ENCODE measurements at regions not wholly inside any gene's neighbourhood (a gene's known extent, or its start where the extent isn't known, plus 50 kb on each side); places are given as distances from the start of the nearest gene placed in this dataset.

GRCh38 chr4:1503583-1504471 lies 97.6 kb upstream of the NKX1-1 start:
- H3K36me3 Mint-ChIP-seq (ENCODE audit: unreplicated experiment): no peaks in the 10 kb centered on the region
- H3K4me1 Mint-ChIP-seq (ENCODE audit: unreplicated experiment): no peaks in the 10 kb centered on the region
- DNase-seq (ENCODE audit: extremely low spot score, unreplicated experiment): peak; percentile 82
- H3K9me3 Mint-ChIP-seq (ENCODE audit: unreplicated experiment): no peaks in the 10 kb centered on the region
- H3K4me3 Mint-ChIP-seq (ENCODE audit: unreplicated experiment): no peak overlapping the region
- H3K27ac Mint-ChIP-seq (ENCODE audit: unreplicated experiment): no peak overlapping the region
- TF ChIP-seq, protein P1, sequence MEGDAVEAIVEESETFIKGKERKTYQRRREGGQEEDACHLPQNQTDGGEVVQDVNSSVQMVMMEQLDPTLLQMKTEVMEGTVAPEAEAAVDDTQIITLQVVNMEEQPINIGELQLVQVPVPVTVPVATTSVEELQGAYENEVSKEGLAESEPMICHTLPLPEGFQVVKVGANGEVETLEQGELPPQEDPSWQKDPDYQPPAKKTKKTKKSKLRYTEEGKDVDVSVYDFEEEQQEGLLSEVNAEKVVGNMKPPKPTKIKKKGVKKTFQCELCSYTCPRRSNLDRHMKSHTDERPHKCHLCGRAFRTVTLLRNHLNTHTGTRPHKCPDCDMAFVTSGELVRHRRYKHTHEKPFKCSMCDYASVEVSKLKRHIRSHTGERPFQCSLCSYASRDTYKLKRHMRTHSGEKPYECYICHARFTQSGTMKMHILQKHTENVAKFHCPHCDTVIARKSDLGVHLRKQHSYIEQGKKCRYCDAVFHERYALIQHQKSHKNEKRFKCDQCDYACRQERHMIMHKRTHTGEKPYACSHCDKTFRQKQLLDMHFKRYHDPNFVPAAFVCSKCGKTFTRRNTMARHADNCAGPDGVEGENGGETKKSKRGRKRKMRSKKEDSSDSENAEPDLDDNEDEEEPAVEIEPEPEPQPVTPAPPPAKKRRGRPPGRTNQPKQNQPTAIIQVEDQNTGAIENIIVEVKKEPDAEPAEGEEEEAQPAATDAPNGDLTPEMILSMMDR (IDR thresholded peaks at IDR 0.05): no peak
- H3K27me3 Mint-ChIP-seq (ENCODE audit: unreplicated experiment): peaks cover 14% of the 10 kb centered on the region

GRCh38 chr4:1502976-1503375 lies 96.7 kb upstream of the NKX1-1 start:
- Mint-ChIP-seq H3K27ac (ENCODE audit: unreplicated experiment) (no peak overlapping the region), H3K36me3 (ENCODE audit: unreplicated experiment) (no peaks in the 10 kb centered on the region), H3K4me1 (ENCODE audit: unreplicated experiment) (no peaks in the 10 kb centered on the region), H3K9me3 (ENCODE audit: unreplicated experiment) (no peaks in the 10 kb centered on the region), H3K4me3 (ENCODE audit: unreplicated experiment) (no peak overlapping the region), H3K27me3 (ENCODE audit: unreplicated experiment) (peaks cover 13% of the 10 kb centered on the region)
- DNase-seq (ENCODE audit: extremely low spot score, unreplicated experiment): peak; percentile 83
- TF ChIP-seq, protein P1 (IDR thresholded peaks at IDR 0.05): no peak

DNA sequence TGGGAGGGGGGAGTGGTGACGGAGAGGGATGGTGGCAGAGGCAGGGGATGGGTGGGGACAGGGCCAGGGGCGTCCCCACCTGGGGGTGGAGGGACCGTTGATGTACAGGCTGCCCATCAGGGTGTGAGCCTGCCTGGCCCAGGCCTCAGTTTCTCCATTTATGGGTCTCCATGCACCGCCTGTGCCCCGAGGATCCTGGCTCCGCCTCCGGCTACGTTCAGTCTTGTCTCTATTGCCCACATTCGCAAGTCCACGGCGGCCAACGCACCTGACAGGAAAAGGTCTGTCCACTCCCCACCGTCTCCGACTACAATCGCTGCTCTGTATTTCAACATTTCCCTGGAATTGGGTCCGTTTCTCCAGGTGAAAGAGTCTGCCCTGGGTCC lies 96.3 kb upstream of the NKX1-1 start:
- peak; percentile 83 for DNase-seq (ENCODE audit: extremely low spot score, unreplicated experiment)
- no peaks in the 10 kb centered on the region for H3K4me1 Mint-ChIP-seq (ENCODE audit: unreplicated experiment)
- no peaks in the 10 kb centered on the region for H3K9me3 Mint-ChIP-seq (ENCODE audit: unreplicated experiment)
- TF ChIP-seq, protein P1 (IDR thresholded peaks at IDR 0.05): no peak
- no peaks in the 10 kb centered on the region for H3K36me3 Mint-ChIP-seq (ENCODE audit: unreplicated experiment)
- H3K27me3 Mint-ChIP-seq (ENCODE audit: unreplicated experiment): peaks cover 9% of the 10 kb centered on the region
- H3K27ac Mint-ChIP-seq (ENCODE audit: unreplicated experiment): no peak overlapping the region
- no peak overlapping the region for H3K4me3 Mint-ChIP-seq (ENCODE audit: unreplicated experiment)

DNA sequence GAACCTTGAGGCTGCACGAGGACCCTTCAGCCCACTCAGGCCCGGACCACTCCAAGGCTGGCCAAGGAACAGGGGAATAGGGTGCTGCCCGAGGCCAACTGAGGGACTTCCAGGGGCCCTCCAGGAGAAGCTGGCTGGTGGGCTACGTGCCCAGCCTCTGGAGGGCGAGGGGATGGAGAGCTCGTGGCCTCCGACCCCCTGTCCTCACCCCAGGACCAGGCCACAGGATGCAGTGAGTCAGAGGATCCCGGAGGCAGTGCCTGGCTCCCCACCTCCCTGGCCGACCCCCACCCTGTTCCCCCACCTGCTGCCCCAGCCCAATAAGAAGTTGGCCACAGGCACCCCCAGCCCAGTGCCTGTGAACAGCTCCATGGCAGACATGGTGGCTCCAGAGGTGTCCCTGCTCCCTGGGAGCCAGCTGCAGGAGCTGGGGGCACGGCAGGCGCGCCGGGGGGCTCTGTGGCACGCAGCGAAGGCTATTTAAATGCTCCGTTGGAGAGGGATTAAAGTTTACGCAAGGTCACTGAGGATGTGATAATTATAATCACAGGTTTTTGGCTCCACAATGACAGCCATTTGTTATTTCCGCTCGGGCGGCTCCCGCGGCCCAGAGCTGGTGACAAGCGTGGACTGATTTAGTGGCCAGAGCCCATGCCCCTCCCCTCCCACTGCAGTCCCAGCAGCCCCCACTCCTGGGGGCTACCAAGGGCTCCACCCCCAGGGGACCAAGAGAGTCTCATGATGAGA lies 95.7 kb upstream of the NKX1-1 start:
- no peaks in the 10 kb centered on the region for H3K36me3 Mint-ChIP-seq (ENCODE audit: unreplicated experiment)
- no peak overlapping the region for H3K27ac Mint-ChIP-seq (ENCODE audit: unreplicated experiment)
- peak; percentile 62 for DNase-seq (ENCODE audit: extremely low spot score, unreplicated experiment)
- H3K27me3 Mint-ChIP-seq (ENCODE audit: unreplicated experiment): peaks cover 5% of the 10 kb centered on the region
- H3K4me1 Mint-ChIP-seq (ENCODE audit: unreplicated experiment): no peaks in the 10 kb centered on the region
- no peaks in the 10 kb centered on the region for H3K9me3 Mint-ChIP-seq (ENCODE audit: unreplicated experiment)
- TF ChIP-seq, protein P1 (IDR thresholded peaks at IDR 0.05): no peak
- H3K4me3 Mint-ChIP-seq (ENCODE audit: unreplicated experiment): no peak overlapping the region
